Activated CD8-positive, alpha-beta memory T cell treated with anti-CD3 and anti-CD28 coated beads for 36 hours (primary cell): ENCODE measurements at regions not wholly inside any gene's neighbourhood (a gene's known extent, or its start where the extent isn't known, plus 50 kb on each side); places are given as distances from the start of the nearest gene placed in this dataset.

Source experiments
- CTCF ChIA-PET: fragments of 350-600 bp; sonication (Branson Sonifier 250); formaldehyde crosslinking; loops from one replicate; lab custom pipeline; 2021; ENCODE audit warnings: antibody characterized with exemption; lab: Charles Lee
- POLR2A ChIA-PET: fragments of 350-600 bp; sonication (Branson Sonifier 250); formaldehyde crosslinking; loops from one replicate; lab custom pipeline; 2021; ENCODE audit warnings: antibody characterized with exemption; lab: Charles Lee

GRCh38 chr10:118473305-118473960 lies 122.0 kb downstream of the PRLHR start:
- ChIA-PET POLR2A (no interaction called here), CTCF (no interaction called here)

GRCh38 chr10:118472415-118473304 lies 122.8 kb downstream of the PRLHR start:
- CTCF ChIA-PET, result no interaction called here
- POLR2A ChIA-PET, result no interaction called here

- POLR2A ChIA-PET, result no interaction called here
Measured at GRCh38 chr10:118471863-118472262, 123.6 kb downstream of the PRLHR start.

GRCh38 chr10:118470470-118470869 lies 125.0 kb downstream of the PRLHR start:
- ChIA-PET CTCF (no interaction called here), POLR2A (no interaction called here)

More at GRCh38 chr10:118471863-118472262, 123.6 kb downstream of the PRLHR start:
- CTCF ChIA-PET, result no interaction called here

GRCh38 chr10:118467200-118467599 lies 125.1 kb upstream of the FAM204A start:
- CTCF ChIA-PET, result no interaction called here

GRCh38 chr10:118465300-118465874 lies 123.3 kb upstream of the FAM204A start:
- CTCF ChIA-PET, result no interaction called here
- POLR2A ChIA-PET, result no interaction called here

More at GRCh38 chr10:118467200-118467599, 125.1 kb upstream of the FAM204A start:
- POLR2A ChIA-PET, result no interaction called here

GRCh38 chr10:118463740-118464139 lies 121.6 kb upstream of the FAM204A start:
- POLR2A ChIA-PET, result no interaction called here
- CTCF ChIA-PET, result no interaction called here

- POLR2A ChIA-PET, result no interaction called here
- CTCF ChIA-PET, result no interaction called here
Measured at GRCh38 chr10:118462401-118462800, 120.3 kb upstream of the FAM204A start.

GRCh38 chr10:118459642-118460193 lies 117.6 kb upstream of the FAM204A start:
- CTCF ChIA-PET, result interaction anchor here (0.7 to 2.1 kb wide), 7 partner anchors 16 to 1242 kb away, joined by 3 to 8 read pairs (median 3); no protein-coding TSS in a partner anchor
- POLR2A ChIA-PET, result no interaction called here

GRCh38 chr10:118458957-118459641 lies 117.0 kb upstream of the FAM204A start:
- CTCF ChIA-PET, result interaction anchor here (0.7 to 2.1 kb wide), 7 partner anchors 16 to 1242 kb away, joined by 3 to 8 read pairs (median 3); no protein-coding TSS in a partner anchor
- POLR2A ChIA-PET, result no interaction called here

GRCh38 chr10:118457824-118458428 lies 115.8 kb upstream of the FAM204A start:
- POLR2A ChIA-PET, result no interaction called here
- CTCF ChIA-PET, result interaction anchor here (1.5 to 2.1 kb wide), 2 partner anchors 960 to 962 kb away, joined by 3 to 8 read pairs; no protein-coding TSS in a partner anchor

- CTCF ChIA-PET, result no interaction called here
- POLR2A ChIA-PET, result no interaction called here
Measured at GRCh38 chr10:118455181-118455695, 113.1 kb upstream of the FAM204A start.

GRCh38 chr10:118454211-118454610 lies 112.1 kb upstream of the FAM204A start:
- ChIA-PET POLR2A (no interaction called here), CTCF (no interaction called here)

GRCh38 chr10:118452098-118452497 lies 110.0 kb upstream of the FAM204A start:
- ChIA-PET POLR2A (no interaction called here), CTCF (no interaction called here)

GRCh38 chr10:118449521-118449920 lies 107.4 kb upstream of the FAM204A start:
- ChIA-PET CTCF (interaction anchor here (0.5 kb wide), 1 partner anchor 1299 kb away, joined by 3 read pairs; no protein-coding TSS in a partner anchor), POLR2A (no interaction called here)

- ChIA-PET POLR2A (no interaction called here), CTCF (no interaction called here)
Measured at GRCh38 chr10:118448744-118449143, 106.6 kb upstream of the FAM204A start.

- POLR2A ChIA-PET, result no interaction called here
- CTCF ChIA-PET, result interaction anchor here (1.3 kb wide), 1 partner anchor 25 kb away, joined by 3 read pairs; no protein-coding TSS in a partner anchor
Measured at GRCh38 chr10:118447478-118448270, 105.5 kb upstream of the FAM204A start.

- CTCF ChIA-PET, result no interaction called here
Measured at GRCh38 chr10:118445535-118445934, 103.4 kb upstream of the FAM204A start.

More at GRCh38 chr10:118445535-118445934, 103.4 kb upstream of the FAM204A start:
- POLR2A ChIA-PET, result no interaction called here
